ENCODE measurements at regions not wholly inside any gene's neighbourhood (a gene's known extent, or its start where the extent isn't known, plus 50 kb on each side); places are given as distances from the start of the nearest gene placed in this dataset.

DNA sequence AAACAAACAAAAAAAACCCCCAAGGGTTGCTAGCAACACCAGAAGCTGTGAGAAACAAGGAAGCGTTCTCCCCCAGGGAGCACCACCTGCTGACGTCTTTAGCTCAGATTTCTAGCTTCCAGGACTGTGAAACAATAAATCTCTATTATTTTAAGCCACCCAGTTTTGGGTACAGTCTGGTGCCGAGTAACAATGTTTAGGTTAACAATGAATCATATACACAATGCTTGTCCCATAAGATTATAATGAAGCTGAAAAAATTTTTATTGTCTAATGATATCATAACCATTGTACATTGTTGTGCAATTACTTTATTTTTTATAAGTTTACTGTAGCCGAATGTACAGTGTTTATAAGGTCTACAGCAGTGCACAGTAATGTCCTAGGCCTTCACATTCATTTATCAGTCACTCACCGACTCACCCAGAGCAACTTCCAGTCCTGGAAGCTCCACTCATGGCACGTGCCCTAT, 72.1 kb upstream of the CAB39 start:
- DNase-seq, result no peak

DNA sequence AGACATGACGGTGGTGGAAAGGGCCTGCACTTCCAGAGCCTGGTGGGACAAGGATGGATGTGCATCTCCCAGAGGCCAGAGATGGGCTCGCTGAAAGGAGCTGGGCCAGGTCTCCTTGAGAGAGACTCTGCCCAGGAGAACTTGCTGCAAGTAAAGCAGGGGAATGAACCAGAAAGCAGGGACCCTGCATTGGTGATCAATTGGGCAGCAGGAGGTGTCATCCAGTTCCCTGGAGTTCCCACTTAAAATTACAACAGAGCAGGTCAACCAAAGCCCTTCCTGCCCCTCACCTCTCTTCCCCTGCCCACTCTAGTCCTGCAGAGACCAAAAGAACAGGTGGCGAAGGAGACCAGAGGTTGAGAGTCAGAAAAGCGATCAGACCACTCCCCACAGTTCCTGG, 69.7 kb upstream of the CAB39 start:
- no peak for DNase-seq

DNA sequence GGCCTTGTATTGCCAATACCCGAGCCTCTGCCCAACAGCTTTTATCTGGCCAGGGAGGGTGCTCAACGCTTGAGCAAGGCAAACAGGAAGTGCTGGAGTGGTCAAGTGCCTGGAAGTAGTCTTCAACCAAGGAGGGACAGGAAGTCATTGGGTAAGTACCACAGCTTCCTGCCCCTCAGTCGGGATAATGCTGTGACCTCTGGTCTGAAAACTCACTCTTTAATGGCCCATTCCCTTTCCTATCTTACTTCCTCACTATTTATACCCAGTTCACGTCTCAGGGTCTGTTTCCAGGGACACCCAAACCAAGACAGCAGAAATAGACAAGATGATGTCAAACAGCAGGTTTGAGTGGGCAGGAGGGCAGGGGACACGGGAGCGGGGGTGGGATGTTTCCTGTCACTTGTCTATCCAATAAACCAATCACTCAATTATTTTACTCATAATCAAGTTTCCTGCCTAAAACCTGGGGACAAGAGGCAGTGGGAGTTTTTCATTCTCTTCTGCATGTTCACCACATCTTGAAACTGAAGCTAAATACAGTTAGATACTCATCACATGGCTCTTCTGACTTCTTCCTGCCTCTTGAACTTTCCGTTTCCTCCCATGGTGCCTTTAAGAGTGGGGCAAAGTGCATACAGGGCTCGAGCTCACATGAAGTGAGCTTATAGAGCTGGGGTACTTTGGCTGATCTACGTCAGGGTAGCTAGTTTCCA, 68.9 kb upstream of the CAB39 start:
- peak in 10 of 56 donors; percentile 5 to 29 (median 9) for DNase-seq

DNA sequence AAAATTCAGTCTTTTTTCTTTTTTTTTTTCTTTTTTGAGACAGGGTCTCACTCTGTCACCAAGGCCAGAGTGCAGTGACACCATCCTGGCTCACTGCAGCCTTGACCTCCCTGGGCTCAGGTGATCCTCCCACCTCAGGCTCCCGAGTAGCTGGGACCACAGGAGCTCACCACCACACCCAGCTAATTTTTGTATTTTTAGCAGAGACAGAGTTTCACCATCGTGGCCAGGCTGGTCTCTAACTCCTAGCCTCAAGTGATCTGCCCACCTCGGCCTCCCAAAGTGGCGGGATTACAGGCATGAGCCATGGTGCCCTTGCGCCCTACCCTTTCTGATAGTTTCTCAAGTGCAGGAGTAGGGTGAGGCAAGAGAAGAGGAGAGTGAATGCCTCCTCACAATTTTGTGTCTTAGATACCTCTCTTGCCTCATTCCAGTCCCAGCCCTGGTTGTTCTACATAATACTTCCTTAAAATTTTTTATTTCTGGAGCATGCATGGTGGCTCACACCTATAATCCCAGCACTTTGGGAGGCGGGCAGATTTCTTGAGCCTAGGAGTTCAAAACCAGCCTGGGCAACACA, 68.2 kb upstream of the CAB39 start:
- DNase-seq, result no peak

DNA sequence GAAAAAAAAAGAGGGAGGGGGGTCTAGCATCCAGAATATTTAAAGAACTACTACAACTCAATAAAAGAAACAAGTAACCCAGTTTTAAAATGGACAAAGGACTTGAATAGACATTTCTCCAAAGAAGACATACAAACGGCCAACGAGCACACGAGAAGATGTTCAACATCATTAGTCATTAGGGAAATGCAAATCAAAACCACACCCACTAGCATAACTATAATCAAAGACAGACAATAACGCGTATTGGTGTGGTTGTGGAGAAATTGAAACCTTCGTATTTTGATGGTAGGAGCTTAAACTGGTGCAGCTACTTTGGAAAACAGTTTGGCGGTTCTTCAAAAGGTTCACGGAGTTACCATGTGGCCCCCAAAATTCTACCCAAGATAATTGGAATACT, 64.3 kb upstream of the CAB39 start:
- no peak for DNase-seq

DNA sequence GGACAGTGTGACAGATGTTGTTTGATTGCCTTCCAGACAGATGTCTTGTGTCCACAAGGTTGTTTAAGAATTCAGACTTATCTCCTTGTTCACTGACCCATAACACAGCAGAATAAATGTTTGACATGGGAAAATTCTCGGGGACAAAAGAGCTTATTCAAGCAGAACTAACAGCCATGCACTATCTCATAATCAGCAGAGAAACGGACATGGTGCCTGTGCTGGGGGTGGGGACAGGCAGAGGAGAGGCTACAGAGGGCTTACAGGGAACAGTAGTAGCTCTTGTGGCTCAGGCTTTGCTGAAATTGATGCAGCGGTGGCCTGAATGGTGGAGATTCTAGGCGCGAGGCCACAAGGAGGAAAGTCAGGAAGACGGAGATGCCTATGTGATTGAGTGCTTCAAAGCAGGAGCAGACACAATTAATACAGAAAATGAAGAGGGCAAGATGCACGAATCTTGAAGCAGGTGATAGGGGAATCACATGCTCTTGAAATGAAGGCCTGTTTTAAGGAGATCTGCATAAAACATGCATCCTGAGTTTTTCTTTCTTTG, 62.0 kb upstream of the CAB39 start:
- no peak for DNase-seq

DNA sequence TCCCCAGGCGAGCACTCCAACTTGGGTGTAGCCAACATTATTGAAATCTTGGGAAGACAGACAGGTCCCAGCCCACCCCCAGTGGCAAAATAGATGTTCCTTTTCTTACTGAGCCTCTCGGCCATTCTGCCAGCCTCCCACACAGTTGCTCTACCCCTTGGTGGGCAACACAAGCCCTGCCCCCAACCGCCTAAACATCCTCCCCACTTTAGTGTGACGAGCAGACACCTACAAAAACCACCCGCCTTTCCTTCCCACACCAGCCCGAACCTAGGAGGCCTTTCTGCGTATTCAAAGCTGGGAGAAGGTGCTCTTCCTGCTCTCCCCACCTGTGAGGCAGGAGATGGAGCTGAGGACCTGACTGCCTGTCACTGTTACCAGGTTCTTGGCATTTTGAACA, 58.6 kb upstream of the CAB39 start:
- DNase-seq, result no peak

DNA sequence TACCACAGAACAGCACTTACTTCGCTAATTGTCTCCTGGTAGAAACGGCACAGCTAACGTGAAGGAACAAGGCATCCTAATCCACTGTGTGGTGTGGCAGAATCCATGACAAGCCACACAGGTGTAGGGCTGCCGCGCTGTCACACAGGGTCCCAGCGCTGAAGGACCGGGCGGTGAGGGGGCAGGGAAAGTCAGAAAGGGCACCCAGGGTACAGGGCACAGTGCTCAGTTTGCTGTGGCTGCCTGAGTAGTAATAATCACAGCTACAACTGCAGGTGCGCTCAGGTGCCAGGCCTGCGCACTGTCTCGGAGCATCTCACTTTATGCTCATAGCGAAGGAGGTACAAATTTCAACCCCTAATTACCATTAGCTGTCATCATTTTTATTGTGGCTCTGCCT, 55.2 kb upstream of the CAB39 start:
- no peak for DNase-seq

DNA sequence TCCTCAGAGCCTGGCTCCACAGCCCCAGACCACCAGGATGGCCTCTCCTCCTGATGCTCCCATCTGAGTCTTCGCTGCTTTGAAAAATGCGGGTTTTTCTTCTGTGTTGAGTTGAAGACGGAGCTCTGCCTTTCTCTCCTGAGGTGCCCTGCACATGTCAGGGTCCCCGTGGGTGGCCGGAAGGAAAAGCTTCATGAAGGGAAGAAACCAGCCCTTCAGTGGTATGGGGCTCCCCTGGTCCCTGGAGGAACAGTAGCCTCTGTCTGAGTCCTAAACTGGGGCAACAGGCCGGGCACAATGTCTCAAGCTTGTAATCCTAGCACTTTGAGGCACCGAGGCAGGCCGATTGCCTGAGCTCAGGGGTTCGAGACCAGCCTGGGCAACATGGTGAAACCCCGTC, 54.7 kb upstream of the CAB39 start:
- no peak for DNase-seq

DNA sequence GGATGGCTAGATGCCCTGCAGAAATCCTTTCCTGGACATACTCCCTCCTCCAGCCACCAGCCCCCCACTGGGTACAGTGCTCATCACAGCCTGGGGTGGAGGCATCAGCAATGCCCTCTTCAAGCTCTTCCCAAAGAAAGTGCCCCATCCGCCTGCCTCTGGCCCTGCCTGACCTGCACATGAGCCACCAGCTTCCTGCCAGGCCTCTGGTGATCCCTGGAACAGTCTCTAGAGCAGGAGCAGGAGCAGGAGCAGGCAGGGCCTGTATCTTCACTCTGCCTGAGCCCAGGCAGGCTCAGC, 54.1 kb upstream of the CAB39 start:
- no peak for DNase-seq

DNA sequence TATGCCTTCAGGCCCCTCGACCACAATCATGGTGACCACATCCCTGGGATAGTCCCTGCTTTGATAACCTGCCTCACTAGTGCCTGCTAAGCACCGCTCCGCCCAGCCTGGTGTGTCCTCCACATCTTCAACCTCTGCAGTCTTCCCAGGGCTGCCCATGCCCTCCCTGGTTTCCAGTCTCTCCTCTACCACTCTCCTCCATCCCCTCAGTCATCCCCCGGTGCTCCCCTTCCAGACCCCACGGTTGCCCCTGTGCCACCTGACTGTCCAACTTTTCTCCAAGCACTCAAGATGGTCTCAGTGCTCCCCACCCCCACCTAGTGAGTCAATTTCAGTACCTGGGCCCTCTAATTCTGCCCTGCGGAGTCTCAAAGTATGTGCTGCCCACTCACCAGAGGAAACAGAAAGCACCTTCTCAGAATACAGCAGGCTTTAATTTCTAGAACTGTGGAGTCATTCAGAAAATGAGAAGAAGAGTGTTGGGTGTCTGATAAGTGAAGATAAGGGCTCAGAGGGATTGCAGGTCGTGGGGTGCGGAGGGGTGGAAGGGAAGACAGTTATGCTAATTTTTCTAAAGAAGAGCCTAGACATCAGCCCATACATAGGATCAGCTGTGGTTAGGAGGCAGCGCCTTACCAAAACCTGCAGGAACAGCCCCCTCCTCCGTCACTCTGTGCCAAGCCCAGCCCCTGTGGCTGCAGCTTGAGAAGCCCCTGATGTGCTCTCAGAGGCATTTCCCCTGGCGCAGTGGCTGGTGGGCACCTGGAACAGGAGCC, 53.6 kb upstream of the CAB39 start:
- no peak for DNase-seq

DNA sequence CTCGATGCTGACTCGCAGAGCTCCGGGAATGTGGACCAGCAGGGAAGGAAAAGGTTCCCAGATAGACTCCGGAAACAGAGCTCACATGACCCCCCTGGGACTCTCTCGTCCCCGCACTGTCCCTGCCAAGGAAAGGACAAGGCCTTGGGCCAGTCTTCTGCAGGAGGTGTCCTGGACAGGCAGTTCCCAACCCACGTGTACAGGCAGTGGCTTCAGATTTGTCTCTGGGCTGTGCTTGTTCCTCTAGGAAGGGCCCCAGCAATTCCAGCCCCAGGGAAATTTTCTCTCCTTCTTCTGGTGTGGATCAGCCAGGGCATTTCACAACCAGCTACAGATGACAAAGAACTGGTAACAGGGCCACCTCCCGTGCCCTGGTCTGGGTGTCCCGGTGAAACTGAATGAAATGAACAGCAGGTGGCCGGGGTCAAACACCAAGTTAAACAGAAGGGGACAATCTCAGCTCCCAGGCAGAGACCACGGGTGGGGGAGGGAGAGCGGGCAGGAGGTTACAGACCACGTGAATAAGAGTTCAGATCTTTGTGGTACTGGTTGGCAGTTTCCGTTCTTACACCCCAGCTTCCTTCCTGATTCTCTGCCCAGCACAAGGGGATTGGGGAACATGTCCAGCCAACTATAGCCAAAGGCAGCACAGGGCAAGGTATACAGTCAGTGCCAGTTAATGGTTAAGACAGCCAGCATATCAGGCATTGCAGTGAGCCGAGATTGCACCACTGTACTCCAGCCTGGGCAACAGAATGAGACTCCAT, 52.2 kb upstream of the CAB39 start:
- DNase-seq, result peak in 16 of 56 donors; percentile 3 to 44 (median 18)

DNA sequence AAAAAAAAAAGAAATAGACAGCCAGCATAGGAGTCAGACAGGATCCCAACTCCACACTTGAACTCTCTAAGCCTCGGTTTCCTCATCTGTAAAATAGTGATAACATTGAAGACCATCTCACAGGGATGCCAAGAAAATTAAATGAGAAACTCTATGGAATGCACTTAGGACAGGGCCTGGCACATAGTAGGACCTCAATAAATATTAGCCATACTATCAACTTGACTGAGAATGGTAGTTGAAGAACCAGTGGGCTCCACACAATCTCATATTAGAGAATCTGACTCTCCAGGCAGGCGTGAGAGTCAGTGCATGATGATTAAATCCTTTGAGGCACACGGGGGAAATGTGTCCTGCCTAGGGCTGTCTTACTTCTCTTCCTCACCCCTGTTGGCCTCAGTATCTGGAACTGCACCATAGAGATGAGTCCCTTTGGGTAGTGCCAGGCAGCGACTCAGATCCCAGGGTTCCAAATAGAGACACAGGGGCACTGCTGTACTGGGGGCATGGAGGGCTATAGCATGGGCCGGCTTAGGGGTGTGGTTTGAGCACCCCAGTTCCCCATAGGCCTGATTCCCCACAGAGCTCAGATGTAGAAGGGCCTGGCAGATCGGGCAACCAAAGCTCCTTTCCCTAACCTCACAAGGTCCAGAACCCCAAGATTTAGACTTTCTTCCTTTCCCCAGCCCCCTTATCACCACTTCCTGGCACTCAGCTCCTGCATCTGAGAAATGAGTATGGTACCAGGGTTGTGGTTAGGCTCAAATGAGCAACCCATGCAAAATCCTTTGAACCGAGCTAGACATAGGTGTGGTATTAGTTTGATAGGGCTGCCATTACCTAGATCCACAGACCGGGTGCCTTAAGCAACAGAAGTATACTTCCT, 51.3 kb upstream of the CAB39 start:
- DNase-seq, result no peak
